NCI-H446 (cell line): ENCODE measurements at regions not wholly inside any gene's neighbourhood (a gene's known extent, or its start where the extent isn't known, plus 50 kb on each side); places are given as distances from the start of the nearest gene placed in this dataset.

ENCODE experiments used
- DNase-seq, 2 experiments: peaks; one replicate each; lab custom pipeline; 2025; lab: John Stamatoyannopoulos, UW

GRCh38 chr20:17109307-17109706 is 117.5 kb upstream of the PCSK2 start:
- no peak for DNase-seq

GRCh38 chr20:17128206-17128605 is 98.6 kb upstream of the PCSK2 start:
- DNase-seq, result no peak

DNA sequence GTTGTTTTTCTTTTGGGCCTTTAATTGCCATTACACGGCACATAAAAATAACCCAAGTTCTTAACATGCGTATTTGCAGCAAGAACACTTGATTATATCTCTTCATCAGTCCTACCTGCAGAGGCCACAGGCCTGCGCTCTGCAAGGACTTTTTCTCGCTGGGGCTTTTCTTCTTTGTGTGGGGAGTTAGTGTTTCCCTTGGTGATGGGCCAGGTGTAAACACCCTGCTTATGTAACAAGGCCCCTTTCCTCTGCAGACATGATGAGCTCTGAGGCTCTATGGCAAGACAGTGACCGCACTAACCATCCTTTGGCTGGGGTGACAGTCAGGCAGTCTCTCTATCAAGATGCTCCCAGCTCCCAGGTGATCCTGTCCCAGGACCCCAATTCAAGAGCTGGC is 97.8 kb upstream of the PCSK2 start:
- no peak for DNase-seq

DNA sequence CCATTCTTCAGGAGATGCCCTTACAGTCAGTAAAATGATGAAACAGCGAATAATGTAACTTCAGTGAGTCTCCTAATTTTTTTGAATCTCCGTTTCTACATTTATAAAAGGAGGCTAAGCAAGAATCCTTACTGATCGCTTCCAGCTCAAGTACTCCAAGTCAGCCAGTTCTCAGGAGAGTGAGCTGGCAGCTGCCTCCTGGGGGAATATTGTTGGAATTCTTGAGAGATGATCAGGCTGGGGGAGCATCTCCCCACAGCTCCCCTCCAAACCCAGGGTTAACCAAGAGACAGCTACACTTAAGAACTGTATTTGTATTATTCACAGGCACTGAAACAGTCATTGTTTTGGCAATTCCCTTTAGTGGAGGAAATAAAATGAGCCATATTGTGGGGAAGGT is 89.1 kb upstream of the PCSK2 start:
- no peak for DNase-seq

DNA sequence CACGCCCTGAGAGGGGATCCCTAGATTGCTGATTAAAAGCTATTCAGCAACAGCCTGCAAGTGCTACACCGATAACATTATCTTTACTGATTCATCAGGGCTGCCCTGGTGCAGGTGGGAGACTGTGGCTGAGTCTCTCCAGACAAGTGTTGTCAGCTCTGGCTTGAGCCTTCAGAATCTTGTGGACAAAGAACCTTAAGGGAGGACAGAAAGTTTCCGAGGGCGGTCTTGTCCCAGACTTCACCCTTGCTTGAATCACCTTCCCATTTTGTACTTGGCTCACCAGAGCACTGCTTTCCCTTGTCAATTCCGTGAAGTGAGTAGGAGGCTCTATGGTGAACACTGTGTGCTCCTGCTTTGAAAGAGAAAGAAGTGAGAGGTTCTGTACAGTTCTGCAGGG is 88.6 kb upstream of the PCSK2 start:
- DNase-seq, result no peak

GRCh38 chr20:17140894-17141293 is 85.9 kb upstream of the PCSK2 start:
- no peak for DNase-seq

- DNase-seq, result no peak
Observed at GRCh38 chr20:17141568-17141967, 85.3 kb upstream of the PCSK2 start.

DNA sequence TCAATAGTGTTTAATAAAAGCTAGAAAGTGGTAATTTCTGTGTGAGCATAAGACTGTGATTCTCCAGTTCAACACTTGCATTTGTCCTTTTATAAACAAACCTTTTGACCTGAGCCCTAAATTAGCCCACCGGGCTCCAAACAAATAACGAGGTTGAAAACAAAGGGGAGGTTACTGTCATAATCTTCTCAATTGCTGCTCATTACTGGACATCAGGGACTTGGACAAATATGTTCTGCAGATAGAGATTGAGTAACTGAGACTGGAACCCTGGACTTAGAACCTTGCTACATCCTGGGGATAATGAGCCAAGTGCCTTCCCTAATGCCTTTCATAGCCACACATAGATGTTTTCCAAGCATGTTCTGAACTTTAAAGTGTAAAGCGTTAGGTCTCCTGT is 84.2 kb upstream of the PCSK2 start:
- no peak for DNase-seq

DNA sequence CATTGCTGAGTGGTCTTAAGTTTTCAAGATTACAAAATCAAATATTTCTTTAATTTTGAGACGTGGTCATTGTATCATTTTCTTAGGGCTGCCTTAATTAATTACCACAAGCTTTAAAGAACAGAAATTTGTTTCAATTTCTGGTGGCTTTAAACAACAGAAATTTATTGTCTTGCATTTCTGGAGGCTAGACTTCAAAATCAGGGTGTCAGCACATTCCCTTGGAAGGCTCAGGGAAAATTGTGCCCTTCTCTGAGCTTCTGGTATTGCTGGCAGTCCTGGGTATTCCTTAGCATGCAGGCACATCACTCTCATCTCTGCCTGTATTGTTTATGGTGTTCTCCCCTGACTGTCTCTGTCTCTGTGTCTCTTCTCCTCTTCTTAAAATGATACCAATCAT is 76.0 kb upstream of the PCSK2 start:
- DNase-seq, result no peak

- no peak for DNase-seq
Observed at GRCh38 chr20:17155401-17155800, 71.4 kb upstream of the PCSK2 start.

- no peak for DNase-seq
Observed at GRCh38 chr20:17158701-17159100, 68.1 kb upstream of the PCSK2 start.

DNA sequence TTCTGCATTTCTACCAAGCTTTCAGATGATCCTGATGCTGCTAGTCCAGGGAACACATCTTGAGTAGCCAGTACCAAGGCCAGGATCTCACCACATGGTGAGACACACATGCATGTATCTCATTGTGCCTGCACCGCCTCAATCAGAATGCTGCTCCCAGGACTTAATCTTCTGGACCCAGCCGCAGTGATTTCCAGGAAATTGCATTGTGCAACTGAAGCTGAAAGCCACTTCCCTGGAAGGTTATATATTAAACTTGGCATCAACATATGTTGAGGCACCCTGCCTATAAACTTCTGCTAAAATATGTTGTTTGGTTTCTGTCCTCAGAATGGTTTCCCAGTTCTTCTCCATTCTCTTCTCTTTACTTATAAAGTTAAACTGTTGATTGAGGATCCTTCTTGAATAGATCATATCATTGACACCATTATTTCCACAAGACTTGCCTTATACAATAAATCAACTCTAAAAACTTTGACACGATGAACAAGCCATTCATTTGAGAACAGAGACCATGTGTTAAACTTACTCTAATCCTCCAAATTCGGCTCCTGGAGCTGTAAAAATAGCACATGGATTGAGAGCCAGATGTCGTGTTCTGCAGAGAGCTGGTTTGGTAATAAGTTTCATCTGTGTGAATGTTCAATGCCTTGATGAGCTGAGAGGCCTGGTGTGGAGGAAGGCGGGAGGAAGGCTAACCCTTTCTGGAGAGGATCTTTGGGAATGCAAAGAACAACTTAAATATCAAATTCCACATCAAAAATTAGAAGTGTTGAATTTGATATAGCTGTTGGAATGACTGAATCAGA is 65.0 kb upstream of the PCSK2 start:
- DNase-seq, result peak in 1 of 2 experiments; percentile 38

- no peak for DNase-seq
Observed at GRCh38 chr20:17168026-17168612, 58.7 kb upstream of the PCSK2 start.

- peak; percentile 50 to 79 for DNase-seq
Observed at GRCh38 chr20:17169585-17170136, 57.2 kb upstream of the PCSK2 start.

GRCh38 chr20:17171746-17172280 is 55.0 kb upstream of the PCSK2 start:
- DNase-seq, result peak in 1 of 2 experiments; percentile 56

DNA sequence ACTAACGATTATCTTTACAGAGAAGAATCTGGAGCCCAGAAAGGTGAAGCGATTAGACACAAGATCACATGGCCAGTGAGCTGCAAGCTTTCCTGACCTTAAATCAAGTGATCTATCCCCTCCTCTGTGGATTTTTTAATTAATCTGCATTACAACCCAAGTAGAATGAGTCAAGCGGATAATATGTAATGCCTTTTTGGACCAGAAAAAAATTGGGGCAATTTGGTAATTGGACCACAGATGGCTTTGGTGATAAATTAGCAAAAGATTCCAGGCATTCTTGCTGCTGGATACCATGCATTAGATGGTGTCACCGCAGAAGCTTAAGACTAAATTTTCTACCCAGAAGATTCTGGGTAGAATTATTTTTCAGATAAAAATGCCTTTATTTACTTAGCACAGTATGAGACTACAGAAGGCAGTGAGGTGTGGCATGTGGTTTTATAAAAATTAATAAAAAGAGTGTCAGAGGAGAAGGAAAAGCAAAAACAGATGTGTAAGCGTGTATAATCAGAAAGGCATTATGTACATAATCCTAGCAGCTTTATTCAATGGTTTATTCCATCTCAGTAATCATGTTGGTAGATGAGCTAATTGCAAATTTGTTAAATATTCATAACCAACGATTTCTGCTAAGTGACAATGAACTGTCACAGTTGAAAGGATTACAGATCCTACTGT is 53.9 kb upstream of the PCSK2 start:
- DNase-seq, result peak in 1 of 2 experiments; percentile 17
